Heart right ventricle (tissue), 16 donors: ENCODE measurements at regions not wholly inside any gene's neighbourhood (a gene's known extent, or its start where the extent isn't known, plus 50 kb on each side); places are given as distances from the start of the nearest gene placed in this dataset.

ENCODE experiments used
- ATAC-seq, 8 donors: fragments of 200-7000 bp; cut with Tn5 transposase; one replicate each; pipeline ENCODE4 v1.9.1; 2020; ENCODE audit warnings: mild to moderate bottlenecking in 8 of 8, moderate library complexity in 8 of 8, moderate number of reproducible peaks in 1 of 8
- DNase-seq, 2 donors: peaks; one replicate each; pipeline ENCODE4 v3.0.0-alpha.2; 2020
- H3K27ac ChIP-seq, 10 donors: fragments of 200-600 bp; sonication (generic) in 2 of 10; one replicate each; pipeline versions ENCODE4 v1.5.0 to v1.8.0; 2020 to 2022; ENCODE audit warnings: mild to moderate bottlenecking in 3 of 10
- H3K27me3 ChIP-seq, 7 donors: fragments of 200-600 bp; one replicate each; pipeline ENCODE4 v1.8.0; 2021 to 2022; ENCODE audit warnings: mild to moderate bottlenecking in 2 of 7
- H3K36me3 ChIP-seq, 9 donors: fragments of 200-600 bp; sonication (generic) in 1 of 9; one replicate each; pipeline versions ENCODE4 v1.5.0 to v1.8.0; 2020 to 2022; ENCODE audit warnings: mild to moderate bottlenecking in 2 of 9
- H3K4me1 ChIP-seq, 9 donors: fragments of 200-600 bp; sonication (generic) in 1 of 9; one replicate each; pipeline versions ENCODE4 v1.5.0 to v1.8.0; 2020 to 2022; ENCODE audit warnings: mild to moderate bottlenecking in 4 of 9
- H3K4me3 ChIP-seq, 10 donors: fragments of 200-600 bp; sonication (generic) in 2 of 10; one replicate each; pipeline versions ENCODE4 v1.5.0 to v1.8.0; 2020 to 2022; ENCODE audit warnings: mild to moderate bottlenecking in 7 of 10, moderate library complexity in 2 of 10
- H3K9me3 ChIP-seq, 11 donors: fragments of 200-600 bp in 10 of 11; sonication (generic) in 2 of 11; one replicate each; pipeline versions ENCODE4 v1.5.0 to v1.8.0; 2013 to 2022; ENCODE audit warnings: mild to moderate bottlenecking in 2 of 11, control low read depth in 1 of 11, moderate library complexity in 1 of 11
- WGBS, 2 donors: extraction: QIAGEN DNeasy Blood & Tissue Kit; methylation state at CpG; one replicate each; pipeline ENCODE4 v1.1.7; 2013; ENCODE audit warnings: inconsistent platforms in 1 of 2; 5-methylcytosine and 5-hydroxymethylcytosine counted together
- intact Hi-C, 10 donors: fragments of 100-400 bp; cut with DNase I; formaldehyde crosslinking; loops; one replicate each; pipeline versions ENCODE4 v1.11.1 to v1.14.2; 2022
- TF ChIP-seq, protein P1 (sequence below), 9 donors: fragments of 200-600 bp; sonication (generic) in 2 of 9; IDR thresholded peaks; one replicate each; pipeline versions ENCODE4 v1.5.0 to v1.8.0; 2021 to 2022; ENCODE audit warnings: antibody characterized with exemption in 9 of 9, mild to moderate bottlenecking in 5 of 9, moderate library complexity in 1 of 9
- donor health status: Arrhythmogenic right ventricular cardiomyopathy.
- donor health status: ischemic (EF 13 %, LVEDD 7.1; RV severe dilation, severe dysfunction).
- donor health status: healthy with polysubstance abuse.
- donor health status: DM: no; HTN: yes; CAD: no.
- donor health status: DM: no; HTN: no; CAD: no.
- donor health status: ischemic (EF 25% LVEDD 6.9; RV normal size, moderate dysfunction).
- donor health status: ischemic (EF 25% LVEDD 5.7; RV mildly dilated, moderate dysfunction).
- donor health status: healthy.
- donor health status: DM: yes; HTN: yes; CAD: no.
- donor health status: Ischemic cardiomyopathy.
- donor health status: ischemic (EF 35%, LVEDD 5.7; RV mildly dilated, moderate dysfunction).
- donor health status: nonischemic (EF 11% LVEDD 7.7; RV severe dilation, severe dysfunction).
- donor health status: DM: yes; HTN: yes; CAD: no.
- donor health status: PGD.
- donor health status: ischemic (EF 29% LVEDD 5.4; RV normal size, mild dysfunction).
- donor health status: nonischemic (EF 23%, LVEDD 6.1; RV moderate dilation, normal function).

GRCh38 chr11:123373754-123374621, 56.1 kb upstream of the GRAMD1B start:
- Histone ChIP-seq H3K36me3 (no peaks in the 10 kb centered on the region), H3K4me1 (peaks cover 0 to 49% (median 24%) of the 10 kb centered on the region in 9 donors), H3K27me3 (no peaks in the 10 kb centered on the region), H3K9me3 (no peaks in the 10 kb centered on the region), H3K4me3 (no peak overlapping the region), H3K27ac (peak overlapping the region in 9 of 10 donors; percentile 34 to 87 (median 64))
- TF ChIP-seq, protein P1, sequence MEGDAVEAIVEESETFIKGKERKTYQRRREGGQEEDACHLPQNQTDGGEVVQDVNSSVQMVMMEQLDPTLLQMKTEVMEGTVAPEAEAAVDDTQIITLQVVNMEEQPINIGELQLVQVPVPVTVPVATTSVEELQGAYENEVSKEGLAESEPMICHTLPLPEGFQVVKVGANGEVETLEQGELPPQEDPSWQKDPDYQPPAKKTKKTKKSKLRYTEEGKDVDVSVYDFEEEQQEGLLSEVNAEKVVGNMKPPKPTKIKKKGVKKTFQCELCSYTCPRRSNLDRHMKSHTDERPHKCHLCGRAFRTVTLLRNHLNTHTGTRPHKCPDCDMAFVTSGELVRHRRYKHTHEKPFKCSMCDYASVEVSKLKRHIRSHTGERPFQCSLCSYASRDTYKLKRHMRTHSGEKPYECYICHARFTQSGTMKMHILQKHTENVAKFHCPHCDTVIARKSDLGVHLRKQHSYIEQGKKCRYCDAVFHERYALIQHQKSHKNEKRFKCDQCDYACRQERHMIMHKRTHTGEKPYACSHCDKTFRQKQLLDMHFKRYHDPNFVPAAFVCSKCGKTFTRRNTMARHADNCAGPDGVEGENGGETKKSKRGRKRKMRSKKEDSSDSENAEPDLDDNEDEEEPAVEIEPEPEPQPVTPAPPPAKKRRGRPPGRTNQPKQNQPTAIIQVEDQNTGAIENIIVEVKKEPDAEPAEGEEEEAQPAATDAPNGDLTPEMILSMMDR (IDR thresholded peaks at IDR 0.05), result no peak
- ATAC-seq (peak in 3 of 8 donors; percentile 4 to 56 (median 36)), DNase-seq (no peak)
- WGBS, 2 donors, result 47 to 51% methylated on average over 4 of the region's 4 CpGs
- intact Hi-C loops, result no loop called here

DNA sequence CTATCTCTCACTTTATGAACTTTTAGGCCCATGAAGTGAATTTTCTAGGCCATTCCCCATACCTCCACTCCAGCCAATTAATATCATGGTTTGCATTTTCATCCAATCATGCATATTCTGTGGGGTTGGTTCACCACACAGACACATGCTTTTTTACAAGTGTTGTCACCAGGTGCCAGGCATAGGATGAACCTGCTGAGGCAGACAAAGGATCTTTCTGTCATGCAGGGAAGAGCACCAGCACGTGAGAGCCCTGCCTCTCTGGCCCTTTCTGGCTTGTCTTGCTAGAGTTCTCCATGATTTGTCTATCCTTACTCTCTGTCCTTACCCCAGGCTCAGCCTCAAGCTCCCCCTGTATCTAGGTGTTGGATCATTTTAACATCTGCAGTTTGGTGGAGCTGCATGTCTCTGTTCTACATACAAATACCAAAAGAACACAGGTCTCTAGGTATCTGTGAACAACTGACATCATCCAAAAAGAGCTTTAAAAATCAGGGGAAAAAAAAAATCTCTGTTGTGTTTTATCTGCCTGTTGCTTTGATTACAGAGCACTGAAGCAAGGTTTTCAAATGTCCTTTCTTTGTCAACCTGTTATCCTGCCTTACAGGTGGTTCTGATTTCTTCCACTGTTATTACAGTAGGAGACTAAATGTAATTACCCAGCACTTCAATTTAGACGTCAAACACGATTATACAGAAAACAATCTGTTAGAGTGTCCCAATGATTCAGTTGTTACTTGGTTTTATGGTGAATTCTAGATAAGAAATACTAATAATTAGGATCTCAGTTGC, 58.4 kb upstream of the GRAMD1B start:
- Histone ChIP-seq H3K27ac (no peak overlapping the region), H3K9me3 (no peaks in the 10 kb centered on the region), H3K4me1 (peaks cover 0 to 42% (median 19%) of the 10 kb centered on the region in 9 donors), H3K36me3 (no peaks in the 10 kb centered on the region), H3K4me3 (no peak overlapping the region), H3K27me3 (peaks cover 0 to 4% (median 0%) of the 10 kb centered on the region in 7 donors)
- no peak for ATAC-seq
- DNase-seq, result no peak
- TF ChIP-seq, protein P1 (IDR thresholded peaks at IDR 0.05), result no peak
- intact Hi-C loops, result no loop called here
- WGBS, 2 donors, result 73 to 80% methylated on average over 3 of the region's 3 CpGs

GRCh38 chr11:123366924-123367323, 63.1 kb upstream of the GRAMD1B start:
- TF ChIP-seq, protein P1 (IDR thresholded peaks at IDR 0.05), result no peak
- WGBS, 2 donors, result 92 to 96% methylated on average over 6 of the region's 6 CpGs
- no peak overlapping the region for H3K27ac ChIP-seq
- H3K36me3 ChIP-seq, result no peaks in the 10 kb centered on the region
- DNase-seq (no peak), ATAC-seq (no peak)
- no peaks in the 10 kb centered on the region for H3K9me3 ChIP-seq
- peaks cover 0 to 41% (median 19%) of the 10 kb centered on the region in 9 donors for H3K4me1 ChIP-seq
- H3K27me3 ChIP-seq, result peaks cover 0 to 15% (median 3%) of the 10 kb centered on the region in 7 donors
- no peak overlapping the region for H3K4me3 ChIP-seq
- intact Hi-C loops, result no loop called here

DNA sequence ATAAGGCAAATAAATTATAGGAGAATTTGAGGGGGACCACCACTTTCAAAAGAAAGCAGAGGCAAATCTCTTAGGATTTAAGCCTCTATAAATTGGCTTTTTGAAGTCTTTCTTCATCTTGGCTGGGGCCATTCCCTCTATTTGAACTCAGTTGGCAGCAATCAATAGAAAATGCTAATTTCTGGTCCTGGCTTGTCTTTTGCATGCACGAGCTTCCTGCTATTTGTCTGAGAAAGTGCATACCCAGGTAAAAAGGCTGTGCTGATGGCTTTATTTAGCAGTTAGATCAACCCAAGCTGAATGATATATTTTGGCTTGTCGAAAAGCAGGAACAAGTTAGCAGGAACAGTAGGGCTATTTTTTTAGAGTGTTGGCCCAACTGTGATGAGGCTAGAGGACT, 64.1 kb upstream of the GRAMD1B start:
- Histone ChIP-seq H3K9me3 (no peaks in the 10 kb centered on the region), H3K36me3 (no peaks in the 10 kb centered on the region), H3K4me1 (peaks cover 0 to 44% (median 20%) of the 10 kb centered on the region in 9 donors), H3K27me3 (peaks cover 0 to 23% (median 9%) of the 10 kb centered on the region in 7 donors), H3K27ac (peak overlapping the region in 3 of 10 donors; percentile 2 to 30 (median 7)), H3K4me3 (no peak overlapping the region)
- DNase-seq, result no peak
- WGBS, 2 donors, result 31 to 78% methylated on average over 2 of the region's 2 CpGs
- no peak for ATAC-seq
- intact Hi-C loops, result no loop called here
- TF ChIP-seq, protein P1 (IDR thresholded peaks at IDR 0.05), result no peak
